Erythroblast (primary cell): ENCODE measurements at regions not wholly inside any gene's neighbourhood (a gene's known extent, or its start where the extent isn't known, plus 50 kb on each side); places are given as distances from the start of the nearest gene placed in this dataset.

Source experiments
- GATA1 ChIP-seq: IDR thresholded peaks from 2 replicates; pipeline ENCODE4 v1.6.1; 2011; ENCODE audit warnings: low read depth, mild to moderate bottlenecking, control low read depth, low read length, moderate library complexity
- POLR2A ChIP-seq: IDR thresholded peaks from 2 replicates; pipeline ENCODE4 v1.6.1; 2011; ENCODE audit warnings: mild to moderate bottlenecking, low read length

DNA sequence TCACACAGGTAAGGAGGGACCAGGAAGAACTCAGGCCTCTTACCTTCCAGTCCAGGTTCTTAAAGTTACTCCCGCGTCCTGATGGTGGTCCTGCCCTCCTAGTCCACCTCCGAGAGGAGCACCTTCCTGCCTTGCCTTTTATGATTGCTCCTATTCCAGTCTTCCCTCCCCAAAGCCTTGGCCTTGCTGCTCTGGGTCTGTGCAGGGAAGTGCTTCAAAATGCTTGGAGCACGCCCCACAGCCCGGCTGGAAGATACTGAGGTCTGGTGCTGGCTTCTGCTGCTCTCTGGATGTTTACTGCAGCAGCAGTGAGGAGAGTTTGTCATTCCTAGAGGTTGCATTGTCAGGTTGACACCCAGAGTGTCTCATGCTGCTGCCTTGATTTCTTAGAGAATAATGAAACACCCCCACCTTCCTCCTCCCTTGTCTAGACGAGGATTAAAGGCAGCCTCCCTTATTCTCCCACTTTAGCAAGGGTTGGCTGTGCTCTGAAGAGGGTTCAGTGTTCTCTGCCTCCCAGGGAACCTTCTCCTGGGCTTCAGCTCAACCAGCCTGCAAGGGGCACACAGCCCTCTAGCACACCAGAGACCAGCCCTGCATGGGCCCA lies 142.2 kb upstream of the CACNA1E start:
- no peak for TF ChIP-seq POLR2A
- TF ChIP-seq GATA1: no peak
